ENCODE measurements at regions not wholly inside any gene's neighbourhood (a gene's known extent, or its start where the extent isn't known, plus 50 kb on each side); places are given as distances from the start of the nearest gene placed in this dataset.

- DNase-seq = no peak
- Histone ChIP-seq H3K4me3 (ENCODE audit: control extremely low read depth in 1 of 5, extremely low read depth in 1 of 5, insufficient read depth in 1 of 5, low read depth in 2 of 5, low read length in 4 of 5) (no peak overlapping the region), H3K79me2 (ENCODE audit: control insufficient read depth, insufficient read depth, low read length) (no peaks in the 10 kb centered on the region), H2AFZ (ENCODE audit: insufficient read depth, low read depth, low read length, poor library complexity, severe bottlenecking) (no peak overlapping the region), H3K36me3 (replicated peaks in 1 of 2; ENCODE audit: control extremely low read depth in 1 of 2, control insufficient read depth in 1 of 2, extremely low read depth in 1 of 2, insufficient read depth in 2 of 2, low read length in 1 of 2) (no peaks in the 10 kb centered on the region), H3K9me3 (ENCODE audit: control extremely low read depth in 1 of 3, control insufficient read depth in 2 of 3, insufficient read depth in 1 of 3, low read length in 2 of 3) (peaks cover 0 to 2% (median 0%) of the 10 kb centered on the region in 3 donors), H3K27me3 (replicated peaks in 1 of 4; ENCODE audit: control extremely low read depth in 1 of 4, control insufficient read depth in 3 of 4, insufficient read depth in 4 of 4, low read length in 3 of 4) (no peaks in the 10 kb centered on the region), H3K4me1 (ENCODE audit: control insufficient read depth in 2 of 2, insufficient read depth in 2 of 2, low read length in 2 of 2) (peaks cover 6 to 7% of the 10 kb centered on the region in 2 donors), H4K20me1 (ENCODE audit: control insufficient read depth, insufficient read depth, low read length, poor library complexity, severe bottlenecking) (no peaks in the 10 kb centered on the region), H3K27ac (ENCODE audit: low read length in 2 of 2) (no peak overlapping the region), H3K9ac (ENCODE audit: low read length) (no peak overlapping the region), H3K4me2 (replicated peaks; ENCODE audit: low read depth, low read length, poor library complexity, severe bottlenecking) (no peak overlapping the region)
- ATAC-seq (ENCODE audit: low read depth) = no peak
- H3K27ac Mint-ChIP-seq = no peak overlapping the region
- TF ChIP-seq EZH2 (IDR thresholded peaks at IDR 0.05; ENCODE audit: borderline replicate concordance, insufficient read depth, low read depth, low read length, poor library complexity, severe bottlenecking) = no peak
- TF ChIP-seq CTCF (IDR thresholded peaks at IDR 0.05) = no peak
- intact Hi-C loops (cut with micrococcal nuclease) = no loop called here
- H3K4me3 Mint-ChIP-seq = no peak overlapping the region
- H3K4me1 Mint-ChIP-seq = peaks cover 12% of the 10 kb centered on the region
- no CpG with 5 or more reads among the region's 3 CpGs for WGBS (ENCODE audit: insufficient coverage)
- ChIA-PET POLR2A (no interaction called here), CTCF (no interaction called here)
- peaks cover 4% of the 10 kb centered on the region for H3K9me3 Mint-ChIP-seq (ENCODE audit: insufficient read depth)
- H3K27me3 Mint-ChIP-seq = peaks cover 15% of the 10 kb centered on the region
Measured at GRCh38 chr2:172373766-172374165, 53.6 kb upstream of the ITGA6 start.

GRCh38 chr2:172374318-172375240 is 52.8 kb upstream of the ITGA6 start:
- Mint-ChIP-seq H3K27me3 (peaks cover 15% of the 10 kb centered on the region), H3K27ac (no peak overlapping the region)

More at GRCh38 chr2:172374318-172375240, 52.8 kb upstream of the ITGA6 start:
- no peak overlapping the region for H3K4me3 ChIP-seq (ENCODE audit: control extremely low read depth in 1 of 5, extremely low read depth in 1 of 5, insufficient read depth in 1 of 5, low read depth in 2 of 5, low read length in 4 of 5)
- no peak for TF ChIP-seq CTCF (IDR thresholded peaks at IDR 0.05)
- no peak for TF ChIP-seq EZH2 (IDR thresholded peaks at IDR 0.05; ENCODE audit: borderline replicate concordance, insufficient read depth, low read depth, low read length, poor library complexity, severe bottlenecking)
- Mint-ChIP-seq H3K4me3 (no peak overlapping the region), H3K4me1 (peaks cover 12% of the 10 kb centered on the region), H3K9me3 (ENCODE audit: insufficient read depth) (peaks cover 4% of the 10 kb centered on the region)
- ChIA-PET CTCF (no interaction called here), POLR2A (no interaction called here)
- H2AFZ ChIP-seq (ENCODE audit: insufficient read depth, low read depth, low read length, poor library complexity, severe bottlenecking) = no peak overlapping the region
- no peak overlapping the region for H3K27ac ChIP-seq (ENCODE audit: low read length in 2 of 2)
- H3K4me1 ChIP-seq (ENCODE audit: control insufficient read depth in 2 of 2, insufficient read depth in 2 of 2, low read length in 2 of 2) = peaks cover 6 to 7% of the 10 kb centered on the region in 2 donors
- intact Hi-C loops (cut with micrococcal nuclease) = no loop called here
- peaks cover 0 to 8% (median 6%) of the 10 kb centered on the region in 3 donors for H3K9me3 ChIP-seq (ENCODE audit: control extremely low read depth in 1 of 3, control insufficient read depth in 2 of 3, insufficient read depth in 1 of 3, low read length in 2 of 3)
- DNase-seq = no peak
- ATAC-seq (ENCODE audit: low read depth) = no peak
- H3K4me2 ChIP-seq (replicated peaks; ENCODE audit: low read depth, low read length, poor library complexity, severe bottlenecking) = no peak overlapping the region
- H3K79me2 ChIP-seq (ENCODE audit: control insufficient read depth, insufficient read depth, low read length) = no peaks in the 10 kb centered on the region
- H4K20me1 ChIP-seq (ENCODE audit: control insufficient read depth, insufficient read depth, low read length, poor library complexity, severe bottlenecking) = no peaks in the 10 kb centered on the region
- no peak overlapping the region for H3K9ac ChIP-seq (ENCODE audit: low read length)
- no peaks in the 10 kb centered on the region for H3K36me3 ChIP-seq (replicated peaks in 1 of 2; ENCODE audit: control extremely low read depth in 1 of 2, control insufficient read depth in 1 of 2, extremely low read depth in 1 of 2, insufficient read depth in 2 of 2, low read length in 1 of 2)
- H3K27me3 ChIP-seq (replicated peaks in 1 of 4; ENCODE audit: control extremely low read depth in 1 of 4, control insufficient read depth in 3 of 4, insufficient read depth in 4 of 4, low read length in 3 of 4) = no peaks in the 10 kb centered on the region
- 82% methylated on average over 3 of the region's 7 CpGs for WGBS (ENCODE audit: insufficient coverage)
